NCI-H510A treated with DMSO at 0.1 percent for 48 hours (cell line): ENCODE measurements at regions not wholly inside any gene's neighbourhood (a gene's known extent, or its start where the extent isn't known, plus 50 kb on each side); places are given as distances from the start of the nearest gene placed in this dataset.
"Not testable (repeated sequence)": the region's sequence is repeated elsewhere in the genome, so short reads cannot be mapped to it uniquely, and the experiment has no call there.

Source experiments
- DNase-seq: peaks from one replicate; lab custom pipeline; 2025; lab: John Stamatoyannopoulos, UW

DNA sequence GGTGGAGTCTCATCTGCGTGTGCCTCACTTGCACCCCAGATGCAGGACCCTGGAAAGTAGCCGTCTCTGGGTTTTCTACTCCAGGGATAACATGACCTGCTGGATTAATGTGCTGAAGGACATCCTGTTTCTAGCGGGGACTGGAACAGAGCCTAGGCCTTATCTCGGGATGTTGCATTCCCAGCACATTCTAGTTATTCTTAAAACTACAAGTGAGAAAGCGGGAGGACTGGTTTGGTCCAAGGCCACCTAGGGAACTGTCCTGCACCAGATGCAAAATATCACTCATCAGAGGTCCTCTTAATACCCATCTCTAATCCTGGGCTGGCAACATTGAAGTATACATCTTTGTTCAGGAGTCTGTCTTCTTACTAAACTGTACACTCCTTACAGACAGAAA is 179.9 kb downstream of the ZC3H11B start:
- DNase-seq = no peak

DNA sequence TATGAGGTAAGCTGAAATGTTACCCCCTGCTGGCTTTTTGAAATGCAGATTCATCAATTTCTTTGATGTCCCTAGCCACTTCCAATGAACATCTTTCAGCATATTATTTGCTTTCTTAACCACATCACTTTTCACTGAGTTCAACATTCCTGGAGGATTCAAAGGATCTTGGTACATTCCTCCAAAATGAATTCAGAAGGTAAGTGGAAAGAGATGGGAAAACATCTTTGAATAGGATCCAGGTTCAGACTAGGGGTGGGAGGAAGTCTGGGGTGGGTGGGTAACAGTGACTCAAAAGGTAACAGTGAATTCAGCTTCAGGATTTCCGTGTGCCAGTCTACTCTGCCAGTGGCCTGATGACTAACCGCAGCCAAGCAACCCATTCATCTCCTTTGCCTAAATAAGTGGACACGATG is 180.7 kb downstream of the ZC3H11B start:
- no peak for DNase-seq

DNA sequence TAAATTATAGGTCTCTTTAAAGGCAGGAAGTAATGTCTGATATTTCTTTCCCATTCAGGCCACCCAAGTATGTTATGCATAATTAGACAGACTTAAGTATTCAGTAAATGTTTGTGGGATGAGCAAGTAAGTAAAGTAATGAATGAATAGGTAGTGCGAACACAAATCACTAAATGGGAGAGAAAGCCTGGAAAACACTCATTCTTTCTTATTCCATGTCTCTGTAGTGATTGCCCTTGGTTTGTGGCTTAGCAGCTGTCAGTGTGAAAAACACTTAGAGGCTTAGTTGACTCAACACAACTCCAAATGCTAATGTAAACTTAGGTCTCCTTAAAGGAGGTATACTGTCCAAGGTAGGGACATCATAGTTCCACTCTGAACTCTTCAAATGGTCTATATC is 182.5 kb downstream of the ZC3H11B start:
- DNase-seq = no peak

DNA sequence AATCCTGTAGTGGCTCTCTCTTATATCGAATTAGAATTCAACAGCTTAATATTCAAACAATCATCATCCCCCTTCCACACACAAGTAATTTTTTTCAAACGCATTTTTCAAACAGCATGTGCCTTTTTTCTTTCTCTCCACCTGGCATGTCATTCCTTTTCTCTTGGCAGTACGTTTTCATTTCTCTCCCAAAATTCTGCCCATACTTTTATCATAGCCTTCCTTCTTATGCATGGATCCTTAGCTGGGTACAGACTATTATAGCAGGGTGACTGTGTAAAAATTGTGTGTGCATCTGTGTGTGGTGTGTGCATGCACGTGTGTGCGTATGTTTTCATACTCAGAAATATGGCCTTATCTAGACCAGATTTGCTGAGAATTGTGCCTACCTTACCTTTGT is 184.3 kb downstream of the ZC3H11B start:
- DNase-seq = no peak

DNA sequence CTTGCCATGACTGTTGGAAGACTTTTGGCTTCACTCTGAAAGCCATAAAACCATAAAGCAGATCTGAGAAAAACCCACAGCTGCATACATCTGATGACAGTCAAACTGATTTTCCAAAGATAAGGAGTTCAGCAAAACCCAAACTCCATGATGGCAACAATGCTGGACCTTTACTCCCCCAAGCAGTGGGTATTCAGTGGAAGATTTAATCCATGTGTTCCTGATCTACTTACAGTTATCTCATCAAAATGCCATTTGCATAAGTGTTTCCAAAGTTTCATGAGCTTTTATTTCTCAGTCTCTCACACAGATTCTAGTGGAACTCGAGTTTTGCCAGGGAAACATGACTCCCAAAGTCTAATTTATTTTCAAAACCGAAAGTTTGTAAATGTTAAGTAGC is 184.9 kb downstream of the ZC3H11B start:
- no peak for DNase-seq

DNA sequence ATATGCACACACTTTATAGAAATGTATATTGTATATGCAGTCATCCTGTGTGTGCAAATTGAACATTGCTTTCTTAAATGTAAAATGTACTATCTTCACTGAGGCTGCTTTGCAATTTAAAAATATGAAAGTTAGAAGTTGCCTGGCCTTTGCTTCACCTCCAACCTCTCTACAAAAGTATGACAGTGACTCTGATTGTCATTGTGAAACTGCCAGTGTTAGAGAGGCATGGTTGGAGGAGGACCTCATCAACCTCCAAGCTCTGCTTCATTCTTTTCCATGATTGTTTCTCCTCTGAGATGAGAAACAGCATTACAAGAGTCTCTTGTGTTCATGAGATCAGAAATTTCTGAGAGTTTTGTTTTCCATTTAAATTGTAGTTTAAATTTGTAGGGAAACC is 185.5 kb downstream of the ZC3H11B start:
- DNase-seq = no peak

DNA sequence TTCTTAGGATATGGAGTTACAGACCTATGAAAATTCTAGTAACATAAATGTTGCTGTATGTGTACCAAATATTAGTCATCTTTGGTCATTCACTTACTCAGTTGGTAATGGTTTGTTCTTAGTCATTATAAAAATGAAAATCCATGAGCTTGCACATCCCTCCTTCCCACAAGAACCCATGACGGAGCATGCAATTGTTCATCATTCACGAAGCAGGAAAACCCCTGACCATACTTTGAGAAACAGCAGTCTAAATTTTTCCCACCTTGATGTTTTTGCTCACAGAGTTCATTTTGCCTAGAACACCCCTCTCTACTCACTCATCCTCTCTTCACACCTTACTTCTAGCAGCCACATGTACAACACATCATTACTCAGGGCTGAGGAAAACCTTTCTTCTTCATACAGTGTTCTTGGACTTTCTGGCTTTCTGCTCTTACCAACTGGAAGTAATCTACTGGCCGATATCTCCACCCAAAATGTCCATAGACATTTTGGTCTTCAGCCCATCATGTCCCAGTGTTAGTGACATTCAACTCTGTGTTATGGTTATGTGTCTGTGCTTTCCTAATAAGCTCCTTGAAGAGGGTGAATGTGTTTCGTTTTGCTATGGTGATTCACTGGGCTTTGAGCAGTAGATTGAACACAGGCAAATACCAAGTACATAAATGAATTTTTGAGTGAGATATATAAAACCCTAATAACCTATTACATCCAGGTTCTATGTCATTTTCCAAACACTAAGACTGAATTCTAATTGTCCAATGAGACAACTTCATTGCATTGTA is 189.9 kb downstream of the ZC3H11B start:
- no peak for DNase-seq

DNA sequence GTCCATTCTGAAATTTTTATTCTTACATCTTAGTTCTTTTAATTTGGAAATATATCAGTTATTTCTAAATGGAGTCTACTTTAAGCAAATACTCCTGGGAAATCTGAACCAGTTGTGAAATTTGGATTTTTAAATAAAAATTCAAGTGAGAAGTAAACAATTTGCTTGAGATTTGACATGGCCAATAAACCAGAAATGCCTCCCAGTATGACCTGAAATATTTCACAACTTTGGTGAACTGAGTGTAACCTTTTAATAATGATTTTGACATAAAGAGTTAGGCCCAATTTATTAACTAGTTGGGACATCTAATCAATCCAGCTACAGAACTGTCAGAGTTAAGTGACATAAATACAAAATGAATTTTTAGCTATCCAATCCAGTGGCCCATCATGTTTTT is 192.0 kb downstream of the ZC3H11B start:
- DNase-seq = no peak

DNA sequence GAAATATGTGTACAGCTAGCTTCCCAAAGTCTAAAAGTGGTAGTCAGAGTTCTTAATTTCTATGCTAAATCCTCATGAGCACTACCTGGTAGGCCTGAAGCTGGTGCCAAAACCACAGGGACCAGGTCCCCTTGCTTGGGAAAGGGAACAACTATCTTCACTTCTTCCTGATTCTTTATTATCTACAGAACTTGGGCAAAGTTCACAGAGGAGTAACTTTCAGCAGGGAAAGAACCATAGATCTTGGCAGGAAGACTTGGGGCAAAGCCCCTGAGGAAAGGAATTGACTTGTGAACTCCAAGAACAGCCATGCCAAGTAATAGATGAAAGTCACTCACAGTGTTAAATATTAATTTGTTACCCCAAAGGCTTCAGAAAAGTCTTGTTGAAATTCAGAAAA is 193.0 kb downstream of the ZC3H11B start:
- DNase-seq = no peak

DNA sequence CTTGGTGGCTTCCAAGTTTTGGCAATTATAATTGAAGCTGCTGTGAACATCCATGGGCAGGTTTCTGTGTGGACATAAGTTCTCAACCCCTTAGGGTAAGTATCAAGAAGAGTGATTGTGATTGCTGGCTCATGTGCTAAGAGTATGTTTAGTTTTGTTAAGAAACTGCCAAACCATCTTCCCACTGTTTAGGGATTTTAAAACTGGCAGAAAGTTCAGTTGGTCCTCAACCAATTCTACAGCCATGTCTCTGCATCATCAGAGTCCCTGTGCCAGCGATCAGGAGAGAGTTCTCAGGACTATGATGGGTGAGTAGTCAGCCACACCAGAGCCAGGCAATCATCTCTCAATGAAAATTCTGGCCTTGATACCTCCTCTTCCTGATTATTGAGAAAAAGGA is 193.8 kb downstream of the ZC3H11B start:
- DNase-seq = no peak

DNA sequence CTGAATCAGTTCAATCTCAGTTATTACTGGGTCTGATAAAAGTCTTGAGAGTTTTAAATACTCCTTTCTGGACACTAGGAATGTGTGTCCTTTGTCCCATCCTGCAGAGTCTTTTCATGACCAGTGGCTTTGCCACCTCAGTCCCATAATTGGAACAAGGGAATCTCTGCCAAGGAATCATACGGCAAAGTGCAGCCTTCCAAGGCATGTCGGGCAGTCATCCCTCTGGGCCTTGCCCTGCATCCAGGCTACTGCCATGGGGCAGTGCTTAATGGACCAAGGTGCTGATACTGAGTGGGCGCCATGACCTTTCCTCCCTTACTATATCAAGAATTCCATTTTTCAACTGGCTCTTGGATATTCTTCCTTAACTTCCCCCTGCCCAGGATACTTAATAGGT is 195.3 kb downstream of the ZC3H11B start:
- no peak for DNase-seq

DNA sequence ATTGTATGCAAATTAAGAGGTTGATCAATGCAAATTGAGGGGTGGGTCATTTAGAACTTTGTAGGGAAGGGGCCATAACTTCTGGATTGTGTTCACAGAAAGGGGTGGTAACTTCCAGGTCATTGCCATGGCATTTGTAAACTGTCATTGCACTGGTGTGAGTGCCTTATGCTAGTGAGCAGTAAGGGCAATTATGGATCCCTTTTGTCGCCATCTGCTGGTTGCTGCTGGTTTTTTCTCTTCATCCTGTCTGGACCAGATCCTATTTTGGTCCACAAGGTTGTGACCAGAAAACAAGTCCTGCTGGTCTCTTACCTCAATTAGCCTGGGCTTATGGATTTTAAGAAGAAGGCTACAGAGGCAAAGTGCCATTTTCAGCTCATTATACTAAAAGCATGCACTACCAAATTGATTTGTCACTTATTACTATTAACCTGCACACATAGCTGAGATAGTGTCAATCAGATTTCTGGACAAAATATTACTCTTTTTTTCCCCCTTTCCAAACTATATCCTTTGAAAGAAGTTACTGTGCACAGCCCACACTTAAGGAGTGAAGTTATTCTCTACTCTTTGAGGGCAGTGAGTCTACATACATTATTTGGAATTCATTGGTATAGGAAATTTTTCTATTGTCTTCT is 196.2 kb downstream of the ZC3H11B start:
- peak; percentile 29 for DNase-seq

DNA sequence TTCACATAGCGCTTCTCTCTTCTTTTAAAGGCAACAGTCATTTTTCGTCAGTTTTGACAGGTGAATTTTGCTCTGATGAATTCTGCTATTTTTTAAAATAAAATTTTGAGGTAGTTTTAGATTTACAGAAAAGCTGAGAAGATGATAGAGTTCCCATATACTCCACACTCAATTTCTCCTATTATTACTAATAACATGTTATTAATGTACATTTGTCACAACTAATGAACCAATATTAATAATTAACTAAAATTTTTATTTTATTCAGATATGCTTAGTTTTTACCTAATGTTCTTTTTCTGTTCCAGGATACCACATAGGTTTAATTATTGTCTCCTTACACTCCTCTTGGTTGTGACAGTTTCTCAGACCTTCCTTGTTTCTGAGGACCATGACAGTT is 197.0 kb downstream of the ZC3H11B start:
- DNase-seq = no peak

DNA sequence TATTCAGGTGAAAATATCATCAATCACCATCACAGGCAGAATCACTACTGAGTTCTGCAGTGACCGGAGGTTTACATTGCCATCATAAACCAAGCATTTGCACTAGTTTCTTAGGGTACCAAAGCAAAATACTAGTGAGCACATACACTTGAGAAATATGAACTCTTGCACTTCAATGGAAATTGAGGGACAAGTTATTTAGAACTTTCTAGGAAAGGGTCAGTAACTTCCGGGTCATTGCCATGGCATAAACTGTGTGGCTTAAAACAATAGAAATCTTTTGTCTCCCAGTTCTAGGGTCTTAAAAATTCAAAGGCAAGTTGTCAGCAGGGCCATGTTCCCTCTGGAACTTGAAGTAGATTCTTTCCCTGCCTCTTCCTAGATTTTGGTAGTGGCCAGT is 197.5 kb downstream of the ZC3H11B start:
- DNase-seq = no peak

DNA sequence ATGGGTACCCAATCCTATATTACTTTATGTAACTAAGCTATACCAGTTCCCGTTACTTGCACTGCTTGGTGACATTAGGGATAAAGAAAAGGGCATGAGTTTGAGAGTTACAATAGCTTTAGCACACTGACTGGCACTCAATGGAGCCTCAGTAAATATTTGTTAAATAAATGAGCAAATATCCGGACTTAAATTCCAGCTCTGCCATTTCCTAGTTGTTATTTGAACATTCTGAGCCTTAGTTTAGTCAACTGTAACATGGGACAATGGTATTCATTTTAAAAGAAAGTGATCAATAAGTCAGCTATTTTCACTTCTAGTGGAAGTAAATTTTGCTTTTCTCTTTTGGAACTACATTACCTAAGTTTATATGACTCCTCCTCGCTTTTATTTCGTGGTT is 198.7 kb downstream of the ZC3H11B start:
- no peak for DNase-seq

DNA sequence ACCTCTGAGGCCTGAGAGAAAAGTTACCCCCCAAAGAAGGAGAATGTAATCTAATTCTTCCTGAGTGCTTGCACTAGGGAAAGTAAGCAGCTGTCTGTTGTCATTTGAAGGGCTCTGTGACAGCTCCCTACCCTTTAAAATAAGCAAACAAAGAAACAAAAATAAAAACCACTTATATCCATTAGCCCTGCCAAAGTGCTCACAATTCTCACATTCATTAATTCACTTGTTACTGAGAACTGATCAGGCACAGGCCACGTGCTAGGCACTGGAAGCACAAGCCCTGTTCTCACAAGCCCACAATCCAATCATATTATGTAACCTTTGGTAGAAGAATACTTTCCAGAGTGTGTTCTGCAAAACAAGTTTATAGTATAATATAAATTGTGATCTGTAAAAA is 199.4 kb downstream of the ZC3H11B start:
- no peak for DNase-seq

DNA sequence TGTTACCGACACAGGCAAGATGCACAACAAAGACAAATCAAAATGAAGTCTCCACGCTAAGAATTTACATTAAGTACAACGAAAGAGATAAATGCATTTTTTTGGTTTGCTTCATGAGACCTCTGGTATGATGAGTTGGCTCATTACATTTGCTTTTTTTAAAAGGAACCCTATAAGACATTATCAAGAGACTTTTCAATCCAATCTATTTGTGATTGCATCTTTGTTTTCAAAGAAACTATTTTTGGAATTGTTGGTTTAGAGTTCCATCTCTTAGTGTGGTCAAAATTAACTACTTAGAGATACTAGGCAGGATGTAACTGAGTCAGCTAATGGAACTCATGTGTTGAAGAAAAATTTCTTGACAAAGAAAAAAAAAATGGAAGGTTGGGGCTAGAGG is 200.1 kb downstream of the ZC3H11B start:
- no peak for DNase-seq

DNA sequence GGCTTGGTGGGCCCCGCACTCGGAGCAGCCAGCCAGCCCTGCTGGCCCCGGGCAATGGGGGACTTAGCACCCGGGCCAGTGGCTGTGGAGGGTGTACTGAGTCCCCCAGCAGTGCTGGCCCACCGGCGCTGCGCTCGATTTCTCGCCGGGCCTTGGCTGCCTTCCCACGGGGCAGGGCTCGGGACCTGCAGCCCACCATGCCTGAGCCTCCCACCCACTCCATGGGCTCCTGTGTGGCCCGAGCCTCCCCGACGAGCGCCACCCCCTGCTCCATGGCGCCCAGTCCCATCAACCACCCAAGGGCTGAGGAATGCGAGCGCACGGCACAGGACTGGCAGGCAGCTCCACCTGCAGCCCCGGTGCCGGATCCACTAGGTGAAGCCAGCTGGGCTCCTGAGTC is 202.2 kb downstream of the ZC3H11B start:
- DNase-seq = not testable (repeated sequence)

DNA sequence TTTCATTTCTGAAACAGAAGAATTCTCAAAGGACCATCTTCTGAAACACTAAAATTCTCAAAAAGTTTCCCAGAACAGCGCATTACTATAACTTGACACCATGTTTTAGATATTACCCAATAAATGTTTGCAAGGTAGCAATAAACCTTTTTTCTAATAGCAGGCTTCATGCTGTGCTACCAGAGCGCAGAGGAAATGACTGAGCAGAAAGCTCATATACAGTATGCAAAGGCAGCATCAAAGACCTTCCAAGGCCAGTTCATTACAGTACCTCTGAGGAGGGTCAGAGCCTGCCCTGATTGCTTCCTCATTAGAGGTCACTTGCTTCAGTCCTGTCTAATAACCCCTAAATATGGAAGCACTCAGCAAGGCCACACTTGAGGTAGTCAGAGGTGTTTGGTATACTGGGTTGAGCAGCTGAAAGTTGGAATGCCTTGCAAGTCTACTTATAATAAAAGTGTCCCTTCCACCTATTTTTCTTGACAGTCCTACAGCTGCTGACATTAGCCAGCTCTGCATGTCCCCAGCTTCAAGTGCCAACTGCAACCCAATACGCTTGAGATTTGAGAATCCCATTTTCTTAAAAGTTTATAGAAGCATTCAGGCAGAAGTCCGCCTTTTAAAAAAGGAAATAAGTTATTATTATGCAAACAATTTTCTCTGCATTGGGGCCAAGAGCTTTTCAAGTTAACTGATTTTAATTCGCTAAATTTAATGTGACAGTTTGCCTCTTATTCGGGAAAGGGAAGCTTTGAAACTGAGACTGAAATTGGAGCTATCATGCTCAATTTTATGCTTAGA is 207.2 kb downstream of the ZC3H11B start:
- DNase-seq = no peak

DNA sequence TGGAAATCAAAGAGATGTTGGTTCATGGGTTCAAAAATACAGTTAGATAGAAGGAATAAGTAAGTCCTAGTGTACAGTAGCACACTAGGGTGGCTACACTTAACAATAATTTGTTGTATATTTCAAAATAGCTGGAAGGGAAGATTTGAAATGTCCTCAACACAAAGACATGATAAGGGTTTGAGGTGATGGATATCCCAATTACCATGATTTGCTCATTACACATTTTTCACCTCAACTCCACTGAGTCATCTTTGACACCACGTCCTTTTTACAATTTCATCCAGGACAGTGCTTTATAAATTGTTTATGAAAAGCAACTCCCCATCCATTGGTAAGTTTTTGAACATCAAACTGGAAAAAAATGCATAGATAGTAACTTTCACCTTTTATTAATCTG is 208.3 kb downstream of the ZC3H11B start:
- DNase-seq = no peak

DNA sequence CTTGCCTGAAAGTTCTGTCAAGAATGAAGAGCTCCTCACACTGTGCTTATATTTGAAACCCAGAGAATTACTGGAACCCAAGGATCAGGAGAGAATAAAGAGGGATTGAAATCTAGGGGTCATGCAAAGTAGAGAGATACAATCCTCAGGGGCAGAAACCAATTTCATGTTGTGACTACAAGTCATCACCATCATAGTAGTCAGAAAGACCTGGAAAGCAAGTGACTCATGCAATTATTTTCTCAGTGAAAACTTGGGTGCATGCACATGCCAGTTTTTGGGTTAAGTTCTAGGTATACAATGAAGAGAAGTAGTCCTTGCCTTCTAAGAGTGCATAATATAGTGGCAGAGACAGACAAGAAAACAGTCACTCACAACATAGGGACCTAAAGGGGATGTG is 210.0 kb downstream of the ZC3H11B start:
- DNase-seq = no peak

DNA sequence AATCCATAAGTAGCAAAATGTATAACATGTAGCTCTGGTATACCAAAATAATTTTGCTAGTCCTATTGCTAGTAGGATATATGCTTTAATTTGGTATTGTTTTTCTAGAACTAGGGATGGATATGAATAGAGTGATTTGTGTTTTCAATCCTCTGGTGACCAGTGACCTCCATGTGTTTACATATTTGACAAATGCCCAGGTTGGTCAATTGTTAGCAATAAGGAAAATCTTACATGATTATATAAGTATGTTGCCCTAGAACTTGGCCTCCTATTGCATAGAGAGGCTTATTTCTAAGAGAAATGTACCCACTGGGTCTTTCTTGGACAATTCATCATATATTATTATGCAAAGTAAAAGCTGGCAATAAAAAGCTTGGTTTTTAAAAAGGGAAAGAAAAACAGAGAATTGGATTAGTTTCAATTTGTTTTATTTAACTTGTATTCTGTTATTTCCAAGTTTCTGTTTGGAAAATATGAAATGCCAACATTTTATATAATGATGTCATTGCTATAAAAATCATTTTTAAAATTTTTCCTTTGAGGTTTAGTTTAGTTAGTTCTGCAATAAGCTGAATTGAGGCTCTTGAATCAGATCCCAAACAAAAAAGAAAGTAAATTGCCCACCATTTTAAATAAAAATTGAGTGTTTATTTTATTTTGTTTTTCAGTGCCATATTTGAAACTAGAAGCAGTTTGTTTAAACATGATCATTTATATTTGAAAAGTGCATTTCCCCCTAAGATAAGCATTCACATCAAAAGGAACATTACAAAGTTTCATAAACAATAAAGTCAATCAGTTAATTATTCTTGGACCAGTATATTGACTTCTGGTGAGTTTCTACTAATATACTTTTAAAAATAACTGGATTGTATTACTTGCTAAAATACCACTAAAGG is 210.9 kb downstream of the ZC3H11B start:
- no peak for DNase-seq
